ENCODE measurements at regions not wholly inside any gene's neighbourhood (a gene's known extent, or its start where the extent isn't known, plus 50 kb on each side); places are given as distances from the start of the nearest gene placed in this dataset.

DNA sequence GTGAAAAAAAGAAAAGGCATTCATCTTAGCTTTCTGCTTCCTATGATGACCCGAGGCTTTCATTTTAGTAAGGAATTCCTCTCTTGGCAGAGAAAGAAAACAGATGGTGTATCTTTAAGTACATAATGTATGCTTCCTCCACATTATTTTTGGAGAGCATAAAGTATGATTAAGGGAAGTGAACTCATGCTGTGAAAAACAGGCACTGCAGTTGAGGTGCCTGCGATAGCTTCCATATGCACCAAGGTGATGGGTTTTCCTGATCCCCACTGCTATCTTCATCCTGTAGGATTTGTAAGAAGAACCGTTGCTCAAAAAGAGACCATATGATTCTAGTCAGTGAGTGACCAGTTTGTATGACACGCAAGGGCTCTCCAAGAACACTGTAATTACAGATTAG lies 411.5 kb upstream of the MCTP2 start (continued):
- no peak for TF ChIP-seq RFX5 (IDR thresholded peaks at IDR 0.05; ENCODE audit: low read depth, low read length)

DNA sequence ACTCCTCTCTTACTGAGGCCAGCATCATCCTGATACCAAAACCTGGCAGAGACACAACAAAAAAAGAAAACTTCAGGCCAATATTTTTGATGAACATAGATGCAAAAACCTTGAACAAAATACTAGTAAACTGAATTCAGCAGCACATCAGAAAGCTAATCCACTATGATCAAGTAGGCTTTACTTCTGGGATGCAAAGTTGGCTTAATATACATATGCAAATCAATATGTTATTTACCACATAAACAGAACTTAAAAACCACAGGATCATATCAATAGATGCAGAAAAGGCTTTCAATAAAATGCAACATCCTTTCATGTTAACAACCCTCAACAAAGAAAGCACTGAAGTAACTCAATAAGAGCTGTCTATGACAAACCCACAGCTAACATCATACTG lies 414.5 kb upstream of the MCTP2 start:
- intact Hi-C loops (cut with micrococcal nuclease), result no loop called here
- no peak overlapping the region for H3K14ac ChIP-seq (replicated peaks; ENCODE audit: low read depth, low read length)
- dilution Hi-C loops (cut with HindIII; ENCODE audit: low sequenced_read_pairs, unreplicated experiment), result no loop called here

More for the DNA sequence above, 414.5 kb upstream of the MCTP2 start:
- H3K79me1 ChIP-seq (ENCODE audit: low read depth in 1 of 2, low read length in 2 of 2), result no peaks in the 10 kb centered on the region
- H2AFZ ChIP-seq (replicated peaks; ENCODE audit: low read length, poor library complexity), result no peak overlapping the region
- peaks cover 14% of the 10 kb centered on the region for H3K9me3 ChIP-seq (ENCODE audit: control insufficient read depth, insufficient read depth, low read length)
- H3K4me2 ChIP-seq (ENCODE audit: low read depth, low read length), result no peak overlapping the region
- no peak overlapping the region for H2AK5ac ChIP-seq (ENCODE audit: low read depth, low read length)
- no peaks in the 10 kb centered on the region for H3K4me1 ChIP-seq (ENCODE audit: control insufficient read depth, insufficient read depth, low read length)
- no peak overlapping the region for H3K27ac ChIP-seq (ENCODE audit: insufficient read depth, low read length)
- no peak overlapping the region for H4K5ac ChIP-seq (ENCODE audit: low read depth, low read length)
- no peak overlapping the region for H3K18ac ChIP-seq (ENCODE audit: low read depth, low read length)
- no peak overlapping the region for H2AK9ac ChIP-seq (replicated peaks; ENCODE audit: low read depth, low read length, poor library complexity)
- BruUV-seq (replicated peaks), result no TSS peak
- TF ChIP-seq, protein P1, sequence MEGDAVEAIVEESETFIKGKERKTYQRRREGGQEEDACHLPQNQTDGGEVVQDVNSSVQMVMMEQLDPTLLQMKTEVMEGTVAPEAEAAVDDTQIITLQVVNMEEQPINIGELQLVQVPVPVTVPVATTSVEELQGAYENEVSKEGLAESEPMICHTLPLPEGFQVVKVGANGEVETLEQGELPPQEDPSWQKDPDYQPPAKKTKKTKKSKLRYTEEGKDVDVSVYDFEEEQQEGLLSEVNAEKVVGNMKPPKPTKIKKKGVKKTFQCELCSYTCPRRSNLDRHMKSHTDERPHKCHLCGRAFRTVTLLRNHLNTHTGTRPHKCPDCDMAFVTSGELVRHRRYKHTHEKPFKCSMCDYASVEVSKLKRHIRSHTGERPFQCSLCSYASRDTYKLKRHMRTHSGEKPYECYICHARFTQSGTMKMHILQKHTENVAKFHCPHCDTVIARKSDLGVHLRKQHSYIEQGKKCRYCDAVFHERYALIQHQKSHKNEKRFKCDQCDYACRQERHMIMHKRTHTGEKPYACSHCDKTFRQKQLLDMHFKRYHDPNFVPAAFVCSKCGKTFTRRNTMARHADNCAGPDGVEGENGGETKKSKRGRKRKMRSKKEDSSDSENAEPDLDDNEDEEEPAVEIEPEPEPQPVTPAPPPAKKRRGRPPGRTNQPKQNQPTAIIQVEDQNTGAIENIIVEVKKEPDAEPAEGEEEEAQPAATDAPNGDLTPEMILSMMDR (conservative IDR thresholded peaks at IDR 0.05; ENCODE audit: low read depth, low read length), result no peak
- TF ChIP-seq RCOR1 (IDR thresholded peaks at IDR 0.05; ENCODE audit: insufficient replicate concordance, low read length), result no peak
- TF ChIP-seq BHLHE40 (IDR thresholded peaks at IDR 0.05; ENCODE audit: low read depth, low read length), result no peak
- no peak for TF ChIP-seq NFE2L2 (IDR thresholded peaks at IDR 0.05; ENCODE audit: low read depth, low read length)
- TF ChIP-seq MAFK (IDR thresholded peaks at IDR 0.05; ENCODE audit: low read depth, low read length), result no peak
- TF ChIP-seq CEBPB (IDR thresholded peaks at IDR 0.05; ENCODE audit: low read depth, low read length), result no peak
- TF ChIP-seq, protein P2, sequence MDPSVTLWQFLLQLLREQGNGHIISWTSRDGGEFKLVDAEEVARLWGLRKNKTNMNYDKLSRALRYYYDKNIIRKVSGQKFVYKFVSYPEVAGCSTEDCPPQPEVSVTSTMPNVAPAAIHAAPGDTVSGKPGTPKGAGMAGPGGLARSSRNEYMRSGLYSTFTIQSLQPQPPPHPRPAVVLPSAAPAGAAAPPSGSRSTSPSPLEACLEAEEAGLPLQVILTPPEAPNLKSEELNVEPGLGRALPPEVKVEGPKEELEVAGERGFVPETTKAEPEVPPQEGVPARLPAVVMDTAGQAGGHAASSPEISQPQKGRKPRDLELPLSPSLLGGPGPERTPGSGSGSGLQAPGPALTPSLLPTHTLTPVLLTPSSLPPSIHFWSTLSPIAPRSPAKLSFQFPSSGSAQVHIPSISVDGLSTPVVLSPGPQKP (IDR thresholded peaks at IDR 0.05; ENCODE audit: borderline replicate concordance, low read depth, low read length), result no peak
- no peak for TF ChIP-seq SMC3 (IDR thresholded peaks at IDR 0.05; ENCODE audit: low read depth, low read length)
- TF ChIP-seq RFX5 (IDR thresholded peaks at IDR 0.05; ENCODE audit: low read depth, low read length), result no peak
- TF ChIP-seq POLR2A (IDR thresholded peaks at IDR 0.05; ENCODE audit: low read depth, low read length), result no peak
- no peak for TF ChIP-seq CHD1 (IDR thresholded peaks at IDR 0.05; ENCODE audit: low read depth, low read length)
- no peak for TF ChIP-seq MAZ (IDR thresholded peaks at IDR 0.05; ENCODE audit: borderline replicate concordance, low read depth, low read length)
- TF ChIP-seq FOS (IDR thresholded peaks at IDR 0.05; ENCODE audit: low read depth, low read length), result no peak
- TF ChIP-seq MXI1 (IDR thresholded peaks at IDR 0.05; ENCODE audit: borderline replicate concordance, low read depth, low read length), result no peak
- TF ChIP-seq, protein P3, sequence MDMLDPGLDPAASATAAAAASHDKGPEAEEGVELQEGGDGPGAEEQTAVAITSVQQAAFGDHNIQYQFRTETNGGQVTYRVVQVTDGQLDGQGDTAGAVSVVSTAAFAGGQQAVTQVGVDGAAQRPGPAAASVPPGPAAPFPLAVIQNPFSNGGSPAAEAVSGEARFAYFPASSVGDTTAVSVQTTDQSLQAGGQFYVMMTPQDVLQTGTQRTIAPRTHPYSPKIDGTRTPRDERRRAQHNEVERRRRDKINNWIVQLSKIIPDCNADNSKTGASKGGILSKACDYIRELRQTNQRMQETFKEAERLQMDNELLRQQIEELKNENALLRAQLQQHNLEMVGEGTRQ (IDR thresholded peaks at IDR 0.05; ENCODE audit: low read depth, low read length), result no peak
- TF ChIP-seq RAD21 (IDR thresholded peaks at IDR 0.05; ENCODE audit: low read length), result no peak
- H2BK5ac ChIP-seq (ENCODE audit: low read depth, low read length, poor library complexity, severe bottlenecking), result no peak overlapping the region
- H3K9ac ChIP-seq (ENCODE audit: low read depth, low read length), result no peak overlapping the region
- in situ Hi-C loops (cut with MboI; ENCODE audit: low sequenced_read_pairs), result no loop called here
- H3K4me3 ChIP-seq (ENCODE audit: insufficient read depth, low read depth, low read length), result no peak overlapping the region
- no peaks in the 10 kb centered on the region for H4K20me1 ChIP-seq (ENCODE audit: insufficient read depth, low read length)
- no peaks in the 10 kb centered on the region for H3K9me1 ChIP-seq (ENCODE audit: insufficient read depth, low read length)
- H4K8ac ChIP-seq (ENCODE audit: low read depth in 2 of 2, low read length in 2 of 2), result no peak overlapping the region
- no peaks in the 10 kb centered on the region for H3K36me3 ChIP-seq (ENCODE audit: control insufficient read depth, insufficient read depth, low read length)
- ATAC-seq (ENCODE audit: low read depth) (no peak), DNase-seq (no peak)
- no peak overlapping the region for H3K23ac ChIP-seq (ENCODE audit: low read depth, low read length)
- no peak overlapping the region for H2BK15ac ChIP-seq (ENCODE audit: low read depth, low read length)
- POLR2A ChIA-PET (ENCODE audit: unreplicated experiment), result no interaction called here
- CTCF ChIA-PET, result no interaction called here
- H2BK120ac ChIP-seq (ENCODE audit: low read depth, low read length), result no peak overlapping the region
- H3K4ac ChIP-seq (ENCODE audit: low read depth, low read length), result no peak overlapping the region
- H3K56ac ChIP-seq (ENCODE audit: extremely low read depth, insufficient read depth, low read length), result no peak overlapping the region
- H3K27me3 ChIP-seq (ENCODE audit: control insufficient read depth, insufficient read depth, low read length), result no peaks in the 10 kb centered on the region
- no peak overlapping the region for H4K91ac ChIP-seq (ENCODE audit: insufficient read depth, low read depth, low read length)
- H2BK20ac ChIP-seq (ENCODE audit: low read depth, low read length), result no peak overlapping the region
